HepG2 (cell line): ENCODE measurements at regions not wholly inside any gene's neighbourhood (a gene's known extent, or its start where the extent isn't known, plus 50 kb on each side); places are given as distances from the start of the nearest gene placed in this dataset.

ENCODE experiments used
- ATAC-seq: fragments of 200-7000 bp; cut with Tn5 transposase; 3 replicates; pipeline ENCODE4 v1.9.1; 2020; ENCODE audit warnings: mild to moderate bottlenecking, moderate library complexity
- BruUV-seq: library from RNA; stranded (reverse); fragments of 400-500 nt; replicated peaks from 2 replicates; lab custom pipeline; 2021; lab: Mats Ljungman, UMichigan
- CTCF ChIA-PET: fragments of 300-600 bp; formaldehyde crosslinking; extraction: SDS; loops from one replicate; lab custom pipeline; 2021; ENCODE audit warnings: low total read pairs, inconsistent platforms, low intra/inter-chr PET ratio; lab: Yijun Ruan, JAX
- POLR2A ChIA-PET: fragments of 350-600 bp; sonication (Branson Sonifier 250); formaldehyde crosslinking; loops from one replicate; lab custom pipeline; 2020; ENCODE audit warnings: antibody characterized with exemption, inconsistent platforms; lab: Yijun Ruan, JAX
- DNase-seq: peaks from one replicate; pipeline ENCODE4 v3.0.0-alpha.2; 2015; ENCODE audit warnings: low spot score
- FAIRE-seq: peaks from 3 replicates; lab custom pipeline; 2011; peaks lifted over from hg19 to GRCh38; lab: Jason Lieb, UNC
- H2AFZ ChIP-seq: one replicate; pipeline ENCODE4 v1.6.1; 2011; ENCODE audit warnings: low read length, inconsistent platforms
- H3K27ac ChIP-seq: fragments of 300-600 bp; 3 replicates; pipeline ENCODE4 v1.8.0; 2011; ENCODE audit warnings: mixed run types, mild to moderate bottlenecking, mixed read lengths, low read length, inconsistent platforms; ENCODE audit not compliant: insufficient read depth; ENCODE audit errors: extremely low read length
- H3K27me3 ChIP-seq, 2 experiments: fragments of 200-600 bp in 1 of 2; 2 replicates in 1 of 2; 3 replicates in 1 of 2; pipeline versions ENCODE4 v1.6.0 to v1.8.0; 2011; ENCODE audit warnings: low read length in 2 of 2, mild to moderate bottlenecking in 2 of 2, moderate library complexity in 2 of 2, inconsistent platforms in 1 of 2; ENCODE audit not compliant: insufficient read depth in 2 of 2, control insufficient read depth in 1 of 2
- H3K36me3 ChIP-seq, 2 experiments: fragments of 200-600 bp in 1 of 2; replicated peaks in 1 of 2; 2 replicates in 1 of 2; 3 replicates in 1 of 2; pipeline versions ENCODE4 v1.5.1 to v1.8.0; 2011; ENCODE audit warnings: low read length in 2 of 2, inconsistent platforms in 1 of 2; ENCODE audit not compliant: insufficient read depth in 2 of 2, control insufficient read depth in 1 of 2
- H3K4me1 ChIP-seq: 2 replicates; pipeline ENCODE4 v1.5.1; 2012; ENCODE audit warnings: low read length, inconsistent platforms; ENCODE audit not compliant: insufficient read depth
- H3K4me2 ChIP-seq: 2 replicates; pipeline ENCODE4 v1.6.0; 2011; ENCODE audit warnings: low read depth, low read length, inconsistent platforms
- H3K4me3 ChIP-seq, 3 experiments: fragments of 200-600 bp in 1 of 3; sonication (generic), shearing (Covaris generic) in 1 of 3; replicated peaks in 1 of 3; 2 replicates each; pipeline ENCODE4 v1.5.1; 2011 to 2016; ENCODE audit warnings: low read length in 3 of 3, inconsistent platforms in 2 of 3, low read depth in 2 of 3, mild to moderate bottlenecking in 2 of 3, control low read depth in 1 of 3, mixed read lengths in 1 of 3; ENCODE audit not compliant: insufficient read depth in 1 of 3
- H3K79me2 ChIP-seq: one replicate; pipeline ENCODE4 v1.6.1; 2011; ENCODE audit warnings: low read length, inconsistent platforms; ENCODE audit not compliant: insufficient read depth
- H3K9ac ChIP-seq: 2 replicates; pipeline ENCODE4 v1.6.0; 2011; ENCODE audit warnings: mild to moderate bottlenecking, low read depth, low read length, inconsistent platforms; ENCODE audit not compliant: insufficient read depth
- H3K9me3 ChIP-seq: 2 replicates; pipeline ENCODE4 v1.5.1; 2012; ENCODE audit warnings: mild to moderate bottlenecking, low read length
- H4K20me1 ChIP-seq: 2 replicates; pipeline ENCODE4 v1.6.0; 2011; ENCODE audit warnings: inconsistent platforms, mild to moderate bottlenecking, low read length, moderate library complexity; ENCODE audit not compliant: insufficient read depth
- BCL6 ChIP-seq: IDR thresholded peaks from 2 replicates; pipeline ENCODE4 v1.6.1; 2016; ENCODE audit warnings: missing genetic modification reagents, missing compliant biosample characterization
- BORCS8-MEF2B ChIP-seq: sonication (generic); formaldehyde crosslinking; IDR thresholded peaks from 2 replicates; pipeline ENCODE4 v1.8.0; 2022; ENCODE audit warnings: mild to moderate bottlenecking, missing genetic modification reagents
- HOXA7 ChIP-seq: sonication (generic); formaldehyde crosslinking; IDR thresholded peaks from 2 replicates; pipeline ENCODE4 v1.8.1; 2022; ENCODE audit warnings: mild to moderate bottlenecking, missing genetic modification reagents, moderate library complexity
- HOXA9 ChIP-seq: sonication (generic); formaldehyde crosslinking; IDR thresholded peaks from 2 replicates; pipeline ENCODE4 v1.8.1; 2022; ENCODE audit warnings: missing genetic modification reagents, mild to moderate bottlenecking, moderate library complexity, borderline replicate concordance
- MED13 ChIP-seq: sonication (generic); formaldehyde crosslinking; IDR thresholded peaks from 2 replicates; pipeline ENCODE4 v1.5.0; 2020; ENCODE audit warnings: missing genetic modification reagents
- MTERF4 ChIP-seq: sonication (generic); formaldehyde crosslinking; IDR thresholded peaks from 2 replicates; pipeline ENCODE4 v1.8.0; 2023; ENCODE audit warnings: mild to moderate bottlenecking, missing genetic modification reagents
- PRDM10 ChIP-seq: sonication (generic); formaldehyde crosslinking; IDR thresholded peaks from 2 replicates; pipeline ENCODE4 v1.4.0; 2020; ENCODE audit warnings: low read depth, missing genetic modification reagents
- RORA ChIP-seq: sonication (generic); formaldehyde crosslinking; IDR thresholded peaks from 2 replicates; pipeline ENCODE4 v1.5.0; 2020; ENCODE audit warnings: mild to moderate bottlenecking, missing genetic modification reagents, moderate library complexity
- ZNF205 ChIP-seq: IDR thresholded peaks from 2 replicates; pipeline ENCODE4 v1.6.1; 2018; ENCODE audit warnings: missing biosample characterization, missing genetic modification reagents
- ZNF44 ChIP-seq: sonication (generic); formaldehyde crosslinking; IDR thresholded peaks from 2 replicates; pipeline ENCODE4 v1.5.1; 2020; ENCODE audit warnings: mild to moderate bottlenecking, missing genetic modification reagents
- ZSCAN9 ChIP-seq: IDR thresholded peaks from 2 replicates; pipeline ENCODE4 v1.6.1; 2016; ENCODE audit warnings: borderline replicate concordance
- WGBS: methylation state at CpG from one replicate; pipeline ENCODE4 v1.1.6; 2017; ENCODE audit warnings: low lambda C conversion rate; 5-methylcytosine and 5-hydroxymethylcytosine counted together
- in situ Hi-C: cut with HindIII; loops from 2 replicates; pipeline ENCODE4 v1.10.0; 2017; ENCODE audit warnings: low pct_unique_long_range_greater_than_20kb; ENCODE audit not compliant: extremely low pct_ligation_motif_present
- intact Hi-C: fragments of 100-400 bp; cut with micrococcal nuclease; formaldehyde crosslinking; loops from one replicate; pipeline ENCODE4 v1.10.0; 2022; ENCODE audit not compliant: unreplicated experiment
- TF ChIP-seq, protein P1 (sequence below): IDR thresholded peaks from 2 replicates; pipeline ENCODE4 v1.6.1; 2016; ENCODE audit warnings: control low read depth
- TF ChIP-seq, protein P2 (sequence below): sonication (generic); formaldehyde crosslinking; IDR thresholded peaks from 2 replicates; pipeline ENCODE4 v1.9.0; 2021; ENCODE audit warnings: missing genetic modification reagents, borderline replicate concordance

DNA sequence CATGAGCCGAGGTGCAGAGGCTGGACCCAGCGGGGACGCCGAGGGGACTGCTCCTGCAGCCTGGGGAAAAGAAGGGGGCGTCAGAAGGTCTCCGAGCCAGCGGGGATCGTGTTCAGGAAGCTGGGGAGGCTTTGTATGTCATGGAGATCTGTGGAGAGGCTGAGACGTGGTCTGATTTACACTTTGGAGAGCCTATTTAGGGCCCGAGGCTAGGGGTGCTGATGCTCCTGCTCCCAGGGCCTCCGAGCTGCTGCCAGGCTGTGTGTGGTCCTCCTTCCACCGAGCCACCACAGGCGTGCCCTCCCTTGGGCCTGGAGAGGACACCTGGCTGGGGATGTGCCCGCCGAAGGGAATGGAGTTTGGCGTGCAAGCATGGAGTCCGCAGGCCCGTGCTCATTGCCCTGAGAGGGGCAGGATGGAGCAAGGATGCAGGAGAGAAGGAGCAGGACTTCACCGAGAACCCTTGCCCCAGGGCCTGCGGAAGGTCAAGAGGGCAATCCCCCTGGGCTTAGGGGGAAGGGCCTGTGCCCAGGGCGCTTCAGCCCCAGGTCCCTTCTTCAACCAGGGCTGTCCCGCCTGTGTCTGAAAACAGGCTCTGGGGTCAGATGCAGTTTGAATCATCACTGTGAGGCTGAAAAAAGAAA lies 252.5 kb downstream of the VAPA start (continued):
- TF ChIP-seq PRDM10 (no peak), HOXA7 (no peak), RORA (CRISPR knock-in tag) (no peak), ZNF44 (CRISPR knock-in tag) (no peak), HOXA9 (CRISPR knock-in tag) (no peak), ZNF205 (CRISPR knock-in tag) (no peak), BCL6 (CRISPR knock-in tag) (no peak)
- TF ChIP-seq, protein P1, sequence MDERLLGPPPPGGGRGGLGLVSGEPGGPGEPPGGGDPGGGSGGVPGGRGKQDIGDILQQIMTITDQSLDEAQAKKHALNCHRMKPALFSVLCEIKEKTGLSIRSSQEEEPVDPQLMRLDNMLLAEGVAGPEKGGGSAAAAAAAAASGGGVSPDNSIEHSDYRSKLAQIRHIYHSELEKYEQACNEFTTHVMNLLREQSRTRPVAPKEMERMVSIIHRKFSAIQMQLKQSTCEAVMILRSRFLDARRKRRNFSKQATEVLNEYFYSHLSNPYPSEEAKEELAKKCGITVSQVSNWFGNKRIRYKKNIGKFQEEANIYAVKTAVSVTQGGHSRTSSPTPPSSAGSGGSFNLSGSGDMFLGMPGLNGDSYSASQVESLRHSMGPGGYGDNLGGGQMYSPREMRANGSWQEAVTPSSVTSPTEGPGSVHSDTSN (CRISPR knock-in tag), result no peak

GRCh38 chr18:10167759-10168158 lies 253.9 kb downstream of the VAPA start:
- FAIRE-seq (no peak), DNase-seq (no peak), ATAC-seq (no peak)
- POLR2A ChIA-PET, result no interaction called here
- Histone ChIP-seq H3K4me2 (no peak overlapping the region), H4K20me1 (no peaks in the 10 kb centered on the region), H3K79me2 (no peaks in the 10 kb centered on the region), H3K27me3 (peaks cover 0 to 11% of the 10 kb centered on the region in 2 experiments; a peak in 4 of 5 replicates), H3K36me3 (no peaks in the 10 kb centered on the region), H3K9me3 (no peaks in the 10 kb centered on the region), H3K4me1 (no peaks in the 10 kb centered on the region), H2AFZ (no peak overlapping the region), H3K4me3 (no peak overlapping the region), H3K27ac (no peak overlapping the region), H3K9ac (no peak overlapping the region)
- 62% methylated on average over 11 of the region's 11 CpGs for WGBS
- intact Hi-C loops (no loop called here), in situ Hi-C loops (no loop called here)
- CTCF ChIA-PET, result no interaction called here
- TF ChIP-seq MTERF4 (no peak), MED13 (CRISPR knock-in tag) (no peak), BORCS8-MEF2B (CRISPR knock-in tag) (no peak), ZSCAN9 (CRISPR knock-in tag) (no peak)
- TF ChIP-seq, protein P2, sequence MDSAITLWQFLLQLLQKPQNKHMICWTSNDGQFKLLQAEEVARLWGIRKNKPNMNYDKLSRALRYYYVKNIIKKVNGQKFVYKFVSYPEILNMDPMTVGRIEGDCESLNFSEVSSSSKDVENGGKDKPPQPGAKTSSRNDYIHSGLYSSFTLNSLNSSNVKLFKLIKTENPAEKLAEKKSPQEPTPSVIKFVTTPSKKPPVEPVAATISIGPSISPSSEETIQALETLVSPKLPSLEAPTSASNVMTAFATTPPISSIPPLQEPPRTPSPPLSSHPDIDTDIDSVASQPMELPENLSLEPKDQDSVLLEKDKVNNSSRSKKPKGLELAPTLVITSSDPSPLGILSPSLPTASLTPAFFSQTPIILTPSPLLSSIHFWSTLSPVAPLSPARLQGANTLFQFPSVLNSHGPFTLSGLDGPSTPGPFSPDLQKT (CRISPR knock-in tag), result no peak
- no TSS peak for BruUV-seq
